ENCODE measurements at regions not wholly inside any gene's neighbourhood (a gene's known extent, or its start where the extent isn't known, plus 50 kb on each side); places are given as distances from the start of the nearest gene placed in this dataset.

DNA sequence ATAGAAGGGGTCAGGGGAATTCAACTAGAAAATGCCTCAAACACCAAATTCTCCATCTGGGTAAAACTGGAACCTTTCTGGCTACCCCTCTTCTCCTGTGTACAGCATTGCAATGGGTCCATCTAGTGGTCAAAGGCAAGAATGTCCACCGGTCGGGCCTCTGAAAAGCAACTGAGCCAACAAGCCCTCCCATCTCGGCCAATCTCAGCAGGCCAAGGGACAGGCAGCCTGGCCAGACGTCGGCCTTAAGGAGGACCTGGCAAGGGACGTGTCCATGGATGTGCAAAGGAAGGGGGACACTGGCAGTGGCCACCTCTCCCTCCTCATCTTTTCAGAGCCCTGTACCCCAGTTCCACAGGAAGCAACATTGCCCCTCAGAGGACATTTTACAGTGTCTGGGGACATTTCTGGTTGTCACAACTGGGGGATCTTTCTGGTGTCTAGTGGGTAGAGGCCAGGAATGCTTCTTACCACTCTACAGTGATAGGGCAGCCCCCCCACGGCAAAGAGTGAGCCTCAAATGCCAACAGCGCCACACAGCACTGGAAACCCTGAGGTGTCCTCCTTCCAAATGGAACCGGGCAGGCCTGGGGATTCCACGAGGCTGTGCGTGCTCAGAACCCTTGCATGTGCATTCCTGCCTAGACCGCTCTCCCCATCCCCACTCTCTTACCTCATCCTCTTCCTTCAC lies 99.8 kb upstream of the FOXA2 start:
- Histone ChIP-seq H3K9ac (ENCODE audit: low read length) (no peak overlapping the region), H4K20me1 (ENCODE audit: control insufficient read depth, insufficient read depth, low read length, poor library complexity, severe bottlenecking) (no peaks in the 10 kb centered on the region), H3K4me3 (ENCODE audit: control extremely low read depth in 1 of 5, extremely low read depth in 1 of 5, insufficient read depth in 1 of 5, low read depth in 2 of 5, low read length in 4 of 5) (no peak overlapping the region), H3K27me3 (replicated peaks in 1 of 4; ENCODE audit: control extremely low read depth in 1 of 4, control insufficient read depth in 3 of 4, insufficient read depth in 4 of 4, low read length in 3 of 4) (peaks cover 0 to 2% (median 0%) of the 10 kb centered on the region in 4 experiments), H3K4me1 (ENCODE audit: control insufficient read depth in 2 of 2, insufficient read depth in 2 of 2, low read length in 2 of 2) (peaks cover 8% of the 10 kb centered on the region in 2 donors), H3K36me3 (replicated peaks in 1 of 2; ENCODE audit: control extremely low read depth in 1 of 2, control insufficient read depth in 1 of 2, extremely low read depth in 1 of 2, insufficient read depth in 2 of 2, low read length in 1 of 2) (no peaks in the 10 kb centered on the region), H3K79me2 (ENCODE audit: control insufficient read depth, insufficient read depth, low read length) (no peaks in the 10 kb centered on the region), H2AFZ (ENCODE audit: insufficient read depth, low read depth, low read length, poor library complexity, severe bottlenecking) (peak overlapping the region; percentile 25), H3K4me2 (replicated peaks; ENCODE audit: low read depth, low read length, poor library complexity, severe bottlenecking) (peak overlapping the region; percentile 5), H3K9me3 (ENCODE audit: control extremely low read depth in 1 of 3, control insufficient read depth in 2 of 3, insufficient read depth in 1 of 3, low read length in 2 of 3) (no peaks in the 10 kb centered on the region), H3K27ac (ENCODE audit: low read length in 2 of 2) (no peak overlapping the region)
- no peaks in the 10 kb centered on the region for H3K9me3 Mint-ChIP-seq (ENCODE audit: insufficient read depth)
- H3K4me1 Mint-ChIP-seq = peaks cover 4% of the 10 kb centered on the region
- no peak overlapping the region for H3K27ac Mint-ChIP-seq
- no peaks in the 10 kb centered on the region for H3K27me3 Mint-ChIP-seq
- peak; percentile 47 for ATAC-seq (ENCODE audit: low read depth)
- WGBS (ENCODE audit: insufficient coverage) = 37% methylated on average over 12 of the region's 12 CpGs
- peak; percentile 63 for DNase-seq
- ChIA-PET POLR2A (no interaction called here), CTCF (interaction anchor here (0.6 to 7.4 kb wide), 8 partner anchors 8 to 352 kb away, joined by 3 to 75 read pairs (median 4); no protein-coding TSS in a partner anchor)
- no peak overlapping the region for H3K4me3 Mint-ChIP-seq
- intact Hi-C loops (cut with micrococcal nuclease) = loop anchor here (1.0 kb wide), 1 partner anchor 350 kb away; no protein-coding TSS in a partner anchor
- TF ChIP-seq, protein P1, sequence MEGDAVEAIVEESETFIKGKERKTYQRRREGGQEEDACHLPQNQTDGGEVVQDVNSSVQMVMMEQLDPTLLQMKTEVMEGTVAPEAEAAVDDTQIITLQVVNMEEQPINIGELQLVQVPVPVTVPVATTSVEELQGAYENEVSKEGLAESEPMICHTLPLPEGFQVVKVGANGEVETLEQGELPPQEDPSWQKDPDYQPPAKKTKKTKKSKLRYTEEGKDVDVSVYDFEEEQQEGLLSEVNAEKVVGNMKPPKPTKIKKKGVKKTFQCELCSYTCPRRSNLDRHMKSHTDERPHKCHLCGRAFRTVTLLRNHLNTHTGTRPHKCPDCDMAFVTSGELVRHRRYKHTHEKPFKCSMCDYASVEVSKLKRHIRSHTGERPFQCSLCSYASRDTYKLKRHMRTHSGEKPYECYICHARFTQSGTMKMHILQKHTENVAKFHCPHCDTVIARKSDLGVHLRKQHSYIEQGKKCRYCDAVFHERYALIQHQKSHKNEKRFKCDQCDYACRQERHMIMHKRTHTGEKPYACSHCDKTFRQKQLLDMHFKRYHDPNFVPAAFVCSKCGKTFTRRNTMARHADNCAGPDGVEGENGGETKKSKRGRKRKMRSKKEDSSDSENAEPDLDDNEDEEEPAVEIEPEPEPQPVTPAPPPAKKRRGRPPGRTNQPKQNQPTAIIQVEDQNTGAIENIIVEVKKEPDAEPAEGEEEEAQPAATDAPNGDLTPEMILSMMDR (IDR thresholded peaks at IDR 0.05) = peak; percentile 66
- no peak for TF ChIP-seq EZH2 (IDR thresholded peaks at IDR 0.05; ENCODE audit: borderline replicate concordance, insufficient read depth, low read depth, low read length, poor library complexity, severe bottlenecking)

DNA sequence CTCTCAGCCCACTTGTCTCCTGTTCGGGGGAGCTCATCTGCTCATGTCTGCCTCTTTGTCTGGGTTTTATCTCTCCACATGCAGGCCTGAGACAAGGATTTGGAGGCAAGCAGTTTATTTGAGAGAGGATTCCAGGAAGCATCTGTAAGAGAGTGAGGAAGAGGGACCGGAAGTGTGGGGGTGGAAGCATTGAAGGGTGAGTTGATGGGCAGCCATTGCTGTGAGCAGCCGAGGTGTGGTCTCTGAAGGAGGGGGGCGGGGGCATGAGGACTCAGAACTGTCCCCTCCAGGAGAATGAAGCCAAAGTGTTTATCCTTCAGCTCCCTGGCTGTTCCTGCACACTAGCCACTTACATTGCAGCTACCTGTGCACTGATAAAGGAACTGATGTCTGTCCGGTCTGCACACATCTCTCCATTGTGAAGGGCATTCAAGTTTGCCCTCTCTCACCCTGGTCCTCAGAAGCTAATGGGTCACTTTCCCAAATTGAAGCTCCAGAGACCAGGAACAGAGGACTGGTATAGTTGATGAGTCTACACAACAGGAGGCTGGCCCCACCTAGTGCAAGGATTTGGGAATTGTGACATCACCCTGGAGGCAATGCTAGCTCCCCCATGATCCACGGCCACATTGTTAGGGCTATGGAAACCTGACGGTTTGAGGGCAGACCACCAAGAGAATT lies 100.5 kb upstream of the FOXA2 start:
- no peak overlapping the region for H3K4me3 ChIP-seq (ENCODE audit: control extremely low read depth in 1 of 5, extremely low read depth in 1 of 5, insufficient read depth in 1 of 5, low read depth in 2 of 5, low read length in 4 of 5)
- no peak for DNase-seq
- H3K9ac ChIP-seq (ENCODE audit: low read length) = no peak overlapping the region
- peaks cover 0 to 2% (median 0%) of the 10 kb centered on the region in 4 experiments for H3K27me3 ChIP-seq (replicated peaks in 1 of 4; ENCODE audit: control extremely low read depth in 1 of 4, control insufficient read depth in 3 of 4, insufficient read depth in 4 of 4, low read length in 3 of 4)
- ATAC-seq (ENCODE audit: low read depth) = no peak
- H4K20me1 ChIP-seq (ENCODE audit: control insufficient read depth, insufficient read depth, low read length, poor library complexity, severe bottlenecking) = no peaks in the 10 kb centered on the region
- CTCF ChIA-PET = interaction anchor here (0.6 to 7.4 kb wide), 6 partner anchors 11 to 922 kb away, joined by 3 to 75 read pairs (median 6); no protein-coding TSS in a partner anchor
- H2AFZ ChIP-seq (ENCODE audit: insufficient read depth, low read depth, low read length, poor library complexity, severe bottlenecking) = peak overlapping the region; percentile 25
- Mint-ChIP-seq H3K4me1 (peaks cover 4% of the 10 kb centered on the region), H3K27ac (no peak overlapping the region), H3K9me3 (ENCODE audit: insufficient read depth) (no peaks in the 10 kb centered on the region), H3K4me3 (no peak overlapping the region), H3K27me3 (no peaks in the 10 kb centered on the region)
- no peak overlapping the region for H3K27ac ChIP-seq (ENCODE audit: low read length in 2 of 2)
- peaks cover 8% of the 10 kb centered on the region in 2 donors for H3K4me1 ChIP-seq (ENCODE audit: control insufficient read depth in 2 of 2, insufficient read depth in 2 of 2, low read length in 2 of 2)
- no peaks in the 10 kb centered on the region for H3K36me3 ChIP-seq (replicated peaks in 1 of 2; ENCODE audit: control extremely low read depth in 1 of 2, control insufficient read depth in 1 of 2, extremely low read depth in 1 of 2, insufficient read depth in 2 of 2, low read length in 1 of 2)
- intact Hi-C loops (cut with micrococcal nuclease) = loop anchor here (1.0 kb wide), 1 partner anchor 351 kb away; no protein-coding TSS in a partner anchor
- POLR2A ChIA-PET = no interaction called here
- 51% methylated on average over 3 of the region's 7 CpGs for WGBS (ENCODE audit: insufficient coverage)
- H3K79me2 ChIP-seq (ENCODE audit: control insufficient read depth, insufficient read depth, low read length) = no peaks in the 10 kb centered on the region
- no peaks in the 10 kb centered on the region for H3K9me3 ChIP-seq (ENCODE audit: control extremely low read depth in 1 of 3, control insufficient read depth in 2 of 3, insufficient read depth in 1 of 3, low read length in 2 of 3)
- peak overlapping the region; percentile 5 for H3K4me2 ChIP-seq (replicated peaks; ENCODE audit: low read depth, low read length, poor library complexity, severe bottlenecking)
- TF ChIP-seq, protein P1 (IDR thresholded peaks at IDR 0.05) = no peak
- TF ChIP-seq EZH2 (IDR thresholded peaks at IDR 0.05; ENCODE audit: borderline replicate concordance, insufficient read depth, low read depth, low read length, poor library complexity, severe bottlenecking) = no peak
